Stimulated activated naive CD8-positive, alpha-beta T cell treated with anti-CD3 and anti-CD28 coated beads, Interleukin-15, Interleukin-2, amounts not matched to agents 100 U/mL and 50 U/mL, for 24 hours (primary cell): ENCODE measurements at regions not wholly inside any gene's neighbourhood (a gene's known extent, or its start where the extent isn't known, plus 50 kb on each side); places are given as distances from the start of the nearest gene placed in this dataset.
"Not testable (repeated sequence)": the region's sequence is repeated elsewhere in the genome, so short reads cannot be mapped to it uniquely, and the experiment has no call there.

ENCODE experiments used
- ATAC-seq: fragments of 150-1000 bp; cut with Tn5 transposase; one replicate; pipeline ENCODE4 v1.10.0; 2021
- DNase-seq: peaks from one replicate; pipeline ENCODE4 v3.0.0; 2021

GRCh38 chr5:102617191-102618187 is 118.7 kb upstream of the SLCO6A1 start:
- DNase-seq (no peak), ATAC-seq (no peak)

DNA sequence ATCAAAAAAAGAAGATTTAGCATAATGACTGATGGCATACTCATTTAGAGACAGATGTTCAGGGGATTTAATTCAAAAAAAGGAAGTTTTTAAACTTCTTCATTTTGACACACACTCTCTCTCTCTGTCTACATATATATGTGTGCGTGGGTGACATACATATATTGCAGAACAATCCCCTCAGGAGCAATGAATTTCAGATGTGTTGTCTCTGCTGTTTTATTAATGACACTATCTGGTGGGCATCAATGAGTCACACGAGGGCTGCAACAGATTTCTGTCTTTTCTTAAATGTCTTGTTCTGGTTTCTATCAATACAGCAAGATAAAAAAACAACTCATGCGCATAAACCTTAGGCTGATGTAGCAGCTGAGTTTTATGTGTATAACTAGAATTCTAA is 123.5 kb upstream of the SLCO6A1 start:
- DNase-seq: no peak
- no peak for ATAC-seq

DNA sequence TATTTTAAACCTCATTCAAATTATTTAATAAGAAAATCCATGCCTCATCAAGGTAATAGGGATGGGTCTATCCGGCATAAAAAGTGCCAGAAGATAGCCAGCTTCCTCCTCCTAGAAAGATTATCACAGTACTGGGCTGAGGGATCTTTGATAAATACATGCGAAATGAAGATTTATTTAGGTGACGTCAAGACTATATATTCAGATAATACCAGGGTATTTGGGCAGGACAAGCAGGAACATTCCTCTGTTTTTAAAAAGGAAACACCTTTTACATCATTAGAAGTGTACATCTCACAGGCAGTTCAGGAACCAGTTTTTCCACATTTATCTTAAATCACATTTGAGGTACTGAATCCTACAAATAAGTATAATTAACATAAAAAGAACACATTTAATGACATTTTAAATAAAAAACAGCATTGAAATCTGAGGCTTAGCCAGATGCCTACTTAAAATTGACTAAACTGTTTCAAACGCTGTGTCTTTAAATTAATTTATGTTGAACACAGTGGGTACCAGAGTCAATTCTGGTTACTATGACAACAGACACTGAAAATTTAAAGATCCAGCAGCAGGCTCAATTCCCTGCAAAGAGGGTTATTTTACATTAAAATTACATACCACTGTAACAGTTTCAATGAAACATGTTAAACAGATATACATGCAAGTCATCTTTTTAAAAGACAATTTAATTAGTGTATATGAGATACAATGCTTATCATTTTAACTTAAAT is 124.7 kb upstream of the SLCO6A1 start:
- ATAC-seq: no peak
- no peak for DNase-seq

GRCh38 chr5:102624405-102624804 is 125.6 kb upstream of the SLCO6A1 start:
- DNase-seq (no peak), ATAC-seq (no peak)

GRCh38 chr5:102625468-102625867 is 126.7 kb upstream of the SLCO6A1 start:
- no peak for ATAC-seq
- no peak for DNase-seq

DNA sequence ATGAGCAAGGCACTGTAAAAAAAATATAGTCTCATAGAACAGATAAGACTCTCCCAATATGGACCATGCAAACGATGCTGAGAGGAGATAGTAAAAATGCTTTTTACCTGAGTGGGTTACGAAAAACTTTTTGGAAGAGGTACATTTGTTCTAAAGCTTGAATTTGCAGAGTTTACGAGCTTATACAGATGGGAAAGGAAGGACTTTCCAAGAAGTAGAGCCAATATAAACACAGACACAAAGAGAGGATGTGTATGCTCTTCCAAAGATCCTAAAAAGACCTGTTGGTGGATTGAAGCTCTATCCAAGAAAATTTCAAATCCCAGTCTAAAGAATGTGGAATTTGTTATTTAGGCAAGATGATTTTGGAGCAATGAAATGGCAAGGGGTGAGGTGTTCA is 127.1 kb upstream of the SLCO6A1 start:
- no peak for ATAC-seq
- DNase-seq: no peak

GRCh38 chr5:102627315-102627714 is 127.8 kb upstream of the PAM start:
- no peak for DNase-seq
- peak; percentile 14 for ATAC-seq

DNA sequence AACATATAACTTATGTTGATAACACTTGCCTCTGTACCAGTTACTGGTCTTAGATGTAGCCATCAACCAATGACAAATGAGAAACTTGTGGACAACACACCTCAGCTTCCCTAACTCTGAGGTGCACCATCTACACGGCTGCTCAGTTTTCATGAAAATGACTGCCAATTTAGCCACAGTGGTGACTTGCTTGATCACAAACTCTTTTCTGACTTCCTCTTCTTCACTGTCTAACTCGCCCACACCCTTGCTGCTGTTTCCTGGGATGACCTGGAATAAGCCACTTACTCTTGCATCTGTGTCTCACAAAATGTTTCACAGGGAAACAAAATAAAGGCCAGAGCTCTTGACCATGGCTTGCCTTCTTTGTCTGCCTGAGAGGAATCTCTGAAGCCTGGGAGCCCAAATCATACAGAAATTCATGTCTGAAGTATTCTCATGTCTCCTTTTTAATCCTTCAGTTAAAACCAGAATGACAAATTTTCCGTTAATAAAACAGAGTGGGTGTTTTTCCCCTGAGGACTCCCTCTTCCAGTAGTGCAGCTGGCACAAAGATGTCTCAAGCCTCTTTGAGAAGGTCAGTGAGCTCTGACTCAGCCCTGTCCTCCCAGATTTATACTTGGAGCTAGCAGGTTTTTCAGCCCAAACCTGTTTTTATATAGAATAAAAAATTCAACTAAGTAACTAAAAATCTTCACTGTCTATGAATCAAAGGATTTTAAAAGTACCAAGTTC is 126.5 kb upstream of the PAM start:
- no peak for ATAC-seq
- DNase-seq: no peak

DNA sequence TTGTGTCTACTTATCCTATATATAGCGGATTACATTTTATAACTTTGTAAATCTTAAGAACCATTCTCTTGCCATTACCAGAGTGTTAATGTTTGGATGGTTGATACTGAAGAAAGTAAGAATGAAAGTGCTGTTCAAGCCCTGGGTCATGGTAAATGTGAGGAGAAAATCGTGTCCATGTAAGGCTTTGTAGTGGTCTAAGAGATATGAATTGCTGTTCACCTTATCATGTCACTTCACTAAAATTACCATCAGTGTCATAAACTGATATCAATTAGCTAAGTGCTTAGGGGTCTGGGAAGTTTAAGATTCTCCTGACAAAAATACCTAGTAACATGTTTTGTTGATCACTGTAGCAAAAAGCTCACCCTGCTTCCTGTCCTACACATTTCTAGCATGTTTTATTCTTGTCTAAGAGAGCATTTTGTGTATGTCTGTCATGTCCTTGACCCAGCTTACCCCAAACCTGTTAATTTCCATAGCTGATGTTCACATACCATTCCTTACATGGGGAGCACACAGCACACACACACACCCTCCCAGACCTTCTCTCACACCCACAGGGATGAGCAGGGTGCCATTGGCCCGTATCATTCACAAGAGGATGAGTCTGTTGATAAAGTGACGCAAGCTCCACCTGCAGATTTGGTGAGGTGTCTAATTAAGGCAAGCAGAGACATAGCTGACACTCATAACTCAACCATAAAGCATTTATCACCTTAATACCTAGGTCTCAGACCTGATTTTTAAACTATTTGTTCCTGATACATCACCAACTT is 125.1 kb upstream of the PAM start:
- no peak for ATAC-seq
- no peak for DNase-seq

GRCh38 chr5:102635399-102635798 is 119.7 kb upstream of the PAM start:
- not testable (repeated sequence) for ATAC-seq, DNase-seq

- no peak for DNase-seq
- ATAC-seq: no peak
Measured at GRCh38 chr5:102638316-102638715, 116.8 kb upstream of the PAM start.

DNA sequence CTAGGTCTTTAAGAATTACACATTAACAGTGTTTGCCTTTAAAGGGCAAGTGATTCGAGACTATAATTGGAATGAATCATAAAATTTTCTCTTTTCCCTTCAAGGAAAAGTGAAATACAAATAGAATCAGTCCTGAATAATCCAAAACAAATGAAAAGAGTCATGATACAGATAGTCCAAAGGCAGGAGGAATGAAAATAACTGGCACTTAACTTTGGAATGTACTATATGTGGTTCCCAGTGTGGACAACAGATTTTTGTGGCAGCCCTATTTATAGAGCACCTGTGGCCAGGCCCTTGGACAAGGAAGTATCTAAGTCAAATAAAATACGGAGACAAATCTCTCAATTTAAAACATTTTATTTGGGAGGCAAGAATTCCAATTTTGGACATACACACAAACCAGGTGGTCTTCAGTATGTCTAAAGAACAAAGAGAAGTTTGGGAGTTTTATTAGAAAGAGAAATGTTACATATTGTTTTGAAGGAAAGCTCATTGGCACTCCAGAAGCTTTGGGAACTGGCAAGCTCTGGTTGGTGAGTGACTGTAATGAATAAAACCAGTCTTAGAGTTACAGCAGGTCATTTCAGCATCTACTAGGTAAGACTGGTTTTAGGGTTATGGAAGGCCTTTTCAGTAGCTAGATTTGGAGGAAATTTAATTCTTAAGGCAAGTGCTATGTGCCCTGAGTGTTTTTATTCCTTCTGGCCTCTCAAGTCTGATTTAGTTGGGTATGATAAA is 116.0 kb upstream of the PAM start:
- no peak for DNase-seq
- no peak for ATAC-seq

DNA sequence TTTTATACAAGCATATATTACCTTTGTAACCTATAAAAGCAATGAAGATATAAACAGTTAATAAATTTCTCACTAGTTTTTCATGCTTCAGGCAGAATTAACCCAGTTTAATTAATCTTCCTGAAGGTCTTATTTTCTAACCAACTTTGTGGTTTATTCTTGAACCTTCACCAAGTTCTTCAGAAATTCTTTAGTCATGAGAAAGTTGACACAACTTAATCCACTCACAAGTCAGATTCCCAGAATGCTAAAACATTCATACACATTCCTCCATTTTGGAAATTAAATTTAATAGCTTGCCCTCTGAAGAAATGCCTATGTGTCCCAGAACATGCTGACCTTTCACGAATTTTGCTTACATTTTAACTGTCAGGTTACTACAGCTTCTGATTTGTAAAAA is 105.4 kb upstream of the PAM start:
- ATAC-seq (no peak), DNase-seq (no peak)

- ATAC-seq: no peak
- DNase-seq: no peak
Measured at GRCh38 chr5:102651466-102651865, 103.6 kb upstream of the PAM start.

DNA sequence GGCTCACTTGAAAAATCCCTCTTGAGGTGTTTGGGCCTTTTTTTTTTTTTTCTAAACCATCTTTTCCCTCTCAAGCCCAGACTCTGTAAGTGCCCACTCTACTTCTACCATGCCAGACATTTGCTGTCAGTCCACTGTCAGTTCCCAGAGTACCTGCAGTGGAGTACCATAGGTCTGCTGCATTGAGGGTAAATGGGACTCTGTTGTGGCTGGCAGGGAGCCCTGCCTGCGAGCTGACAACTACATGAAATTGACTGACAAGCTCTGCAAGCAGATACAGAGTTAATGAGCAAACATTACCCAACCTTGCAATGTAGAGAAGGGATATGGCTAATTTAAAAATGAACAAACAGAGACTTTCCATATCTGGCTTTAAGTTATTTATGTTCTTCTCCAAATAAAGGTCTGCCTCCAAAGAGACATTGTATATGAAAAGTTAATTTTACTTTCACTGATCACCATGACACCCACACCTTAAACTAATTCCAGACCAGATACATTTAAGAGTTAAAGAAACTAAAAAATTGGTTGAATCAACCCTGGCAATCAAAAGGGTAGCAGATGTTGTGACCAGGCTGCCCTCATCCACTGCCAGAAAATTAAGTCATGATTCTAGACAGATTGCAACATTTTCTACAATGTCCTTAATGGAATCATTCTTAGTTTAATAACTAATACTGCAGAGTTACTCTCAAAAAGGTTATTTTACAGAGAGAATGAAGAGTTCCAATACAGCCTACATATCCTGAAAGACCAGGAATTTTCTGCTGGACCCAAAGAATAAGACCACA is 100.4 kb upstream of the PAM start:
- DNase-seq (no peak), ATAC-seq (no peak)

DNA sequence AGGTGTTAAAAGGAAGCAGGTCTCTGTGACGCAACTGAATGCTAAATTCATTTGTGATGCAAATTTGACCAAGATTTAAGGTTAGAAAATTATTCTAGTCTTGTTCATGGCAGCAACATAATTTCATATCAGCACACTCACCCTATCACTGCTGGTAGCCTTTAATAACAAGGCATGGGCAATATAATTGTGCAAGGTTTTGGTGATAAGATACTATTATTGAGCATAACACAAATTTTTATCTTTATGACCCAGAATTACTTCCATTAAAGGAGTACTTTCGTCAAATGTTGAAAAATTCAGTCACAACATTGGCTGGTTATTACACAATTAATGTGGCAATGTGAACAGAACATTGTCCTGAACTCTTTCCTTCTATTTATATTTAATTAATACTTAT is 96.0 kb upstream of the PAM start:
- DNase-seq: no peak
- ATAC-seq: no peak

DNA sequence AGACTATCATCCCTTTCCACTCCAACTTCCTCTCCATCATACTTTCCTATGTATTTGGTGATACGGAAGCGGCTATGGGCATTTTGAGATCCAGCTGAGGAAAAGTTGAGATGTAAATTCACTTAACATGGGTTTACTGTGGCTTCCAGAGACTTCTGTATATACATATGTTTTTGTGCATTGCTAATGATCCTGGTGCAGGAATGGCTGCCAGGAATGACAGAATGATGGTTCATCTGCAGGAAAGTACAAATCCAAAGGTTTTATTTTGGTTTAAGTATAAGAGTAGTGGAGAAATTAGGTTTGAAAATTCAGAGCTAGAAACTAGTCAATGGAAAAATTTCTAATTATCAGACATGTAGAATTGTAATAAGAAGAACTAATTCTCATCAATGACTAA is 95.0 kb upstream of the PAM start:
- ATAC-seq: no peak
- no peak for DNase-seq

DNA sequence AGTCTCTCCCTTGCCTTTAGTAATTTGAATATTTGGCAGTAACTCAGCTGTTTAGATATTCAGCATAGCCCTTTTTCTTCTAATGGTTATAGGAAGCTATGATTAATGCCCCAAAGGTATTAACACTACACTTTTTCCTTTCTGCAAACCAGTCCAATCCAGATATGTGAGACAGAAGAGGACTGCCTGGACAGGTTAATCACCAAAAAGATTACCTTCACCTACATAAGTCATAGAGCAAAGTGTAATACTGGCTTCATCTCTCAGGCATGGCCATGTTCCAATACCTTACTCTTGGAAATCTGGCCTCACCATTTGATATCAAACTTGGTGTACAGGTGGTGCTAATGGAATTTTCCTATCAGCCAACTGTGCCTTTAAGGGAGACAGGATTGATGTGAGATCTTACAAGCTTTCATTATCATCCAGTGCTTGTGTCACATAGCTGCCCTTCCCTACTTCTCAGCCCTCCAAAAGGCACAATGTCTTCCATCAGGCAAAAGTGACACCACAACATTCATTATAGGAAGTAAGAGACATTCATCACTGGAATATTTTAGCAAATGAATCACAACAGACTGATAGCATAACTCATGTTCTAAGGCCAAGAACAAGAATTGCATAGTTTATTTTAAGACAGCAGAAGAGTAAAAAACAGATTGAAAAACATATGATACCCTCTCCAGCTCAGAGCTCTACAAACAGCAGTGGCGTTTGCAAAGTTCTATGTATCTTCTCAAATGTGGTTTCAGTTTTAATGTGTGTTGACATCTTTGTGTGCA is 91.2 kb upstream of the PAM start:
- ATAC-seq: no peak
- DNase-seq: no peak

GRCh38 chr5:102664616-102665335 is 90.3 kb upstream of the PAM start:
- ATAC-seq: no peak
- DNase-seq: no peak
